Effector memory CD8-positive, alpha-beta T cell (primary cell): ENCODE measurements at regions not wholly inside any gene's neighbourhood (a gene's known extent, or its start where the extent isn't known, plus 50 kb on each side); places are given as distances from the start of the nearest gene placed in this dataset.
"Not testable (repeated sequence)": the region's sequence is repeated elsewhere in the genome, so short reads cannot be mapped to it uniquely, and the experiment has no call there.

Experiments used
- ATAC-seq: fragments of 150-1000 bp; cut with Tn5 transposase; replicated peaks from 2 replicates; pipeline ENCODE4 v1.10.0; 2021; ENCODE audit warnings: mild to moderate bottlenecking, moderate library complexity
- DNase-seq, 3 experiments: peaks; one replicate each; pipeline ENCODE4 v3.0.0; 2021
- H3K27ac Mint-ChIP-seq, 2 donors: one replicate each; pipeline ENCODE4 v1.8.0; 2022; ENCODE audit warnings: mild to moderate bottlenecking in 2 of 2, mixed read lengths in 2 of 2, moderate library complexity in 2 of 2
- H3K27me3 Mint-ChIP-seq, 2 donors: one replicate each; pipeline ENCODE4 v1.8.0; 2022; ENCODE audit warnings: mixed read lengths in 2 of 2
- H3K36me3 Mint-ChIP-seq: one replicate; pipeline ENCODE4 v1.8.0; 2022; ENCODE audit warnings: mild to moderate bottlenecking, moderate library complexity, mixed read lengths; ENCODE audit not compliant: insufficient read depth
- H3K4me1 Mint-ChIP-seq, 2 donors: one replicate each; pipeline ENCODE4 v1.8.0; 2022; ENCODE audit warnings: low read depth in 2 of 2, mixed read lengths in 2 of 2
- H3K4me3 Mint-ChIP-seq, 2 donors: one replicate each; pipeline ENCODE4 v1.8.0; 2022; ENCODE audit warnings: mild to moderate bottlenecking in 2 of 2, mixed read lengths in 2 of 2, moderate library complexity in 2 of 2
- H3K9me3 Mint-ChIP-seq, 2 donors: one replicate each; pipeline ENCODE4 v1.8.0; 2022; ENCODE audit warnings: mixed read lengths in 2 of 2

DNA sequence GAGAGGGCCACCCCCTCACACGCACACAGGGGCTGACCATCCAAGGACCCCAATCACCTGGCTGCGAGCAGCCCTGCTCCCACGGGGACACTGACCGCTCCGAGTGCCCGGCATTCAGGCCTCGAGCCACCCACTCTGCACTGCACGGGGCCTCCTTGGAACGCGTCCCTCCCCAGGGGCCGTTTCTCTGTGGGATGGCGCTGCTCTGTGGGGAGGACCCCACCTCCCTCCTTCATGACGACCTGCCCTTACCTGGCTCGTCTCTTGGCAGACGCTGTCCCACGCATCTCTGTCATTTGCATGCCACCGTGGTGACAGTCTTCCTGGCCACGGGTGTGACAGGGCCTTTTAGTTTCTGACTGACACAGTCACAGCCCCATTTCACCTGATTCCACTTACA lies 334.5 kb downstream of the PREX1 start:
- not testable (repeated sequence) for H3K4me1 Mint-ChIP-seq
- peaks cover 9 to 54% of the 10 kb centered on the region in 2 donors for H3K27me3 Mint-ChIP-seq

GRCh38 chr20:48492715-48493070 lies 335.1 kb downstream of the PREX1 start:
- DNase-seq (no peak), ATAC-seq (no peak)
- H3K27me3 Mint-ChIP-seq: peaks cover 8 to 55% of the 10 kb centered on the region in 2 donors
- H3K36me3 Mint-ChIP-seq: peaks cover 3% of the 10 kb centered on the region
- no peaks in the 10 kb centered on the region for H3K9me3 Mint-ChIP-seq
- H3K4me1 Mint-ChIP-seq: no peaks in the 10 kb centered on the region
- H3K4me3 Mint-ChIP-seq: no peak overlapping the region
- no peak overlapping the region for H3K27ac Mint-ChIP-seq

More for the DNA sequence above, 334.5 kb downstream of the PREX1 start:
- H3K4me3 Mint-ChIP-seq, H3K36me3 Mint-ChIP-seq, H3K27ac Mint-ChIP-seq, DNase-seq, ATAC-seq, H3K9me3 Mint-ChIP-seq: not testable (repeated sequence)

DNA sequence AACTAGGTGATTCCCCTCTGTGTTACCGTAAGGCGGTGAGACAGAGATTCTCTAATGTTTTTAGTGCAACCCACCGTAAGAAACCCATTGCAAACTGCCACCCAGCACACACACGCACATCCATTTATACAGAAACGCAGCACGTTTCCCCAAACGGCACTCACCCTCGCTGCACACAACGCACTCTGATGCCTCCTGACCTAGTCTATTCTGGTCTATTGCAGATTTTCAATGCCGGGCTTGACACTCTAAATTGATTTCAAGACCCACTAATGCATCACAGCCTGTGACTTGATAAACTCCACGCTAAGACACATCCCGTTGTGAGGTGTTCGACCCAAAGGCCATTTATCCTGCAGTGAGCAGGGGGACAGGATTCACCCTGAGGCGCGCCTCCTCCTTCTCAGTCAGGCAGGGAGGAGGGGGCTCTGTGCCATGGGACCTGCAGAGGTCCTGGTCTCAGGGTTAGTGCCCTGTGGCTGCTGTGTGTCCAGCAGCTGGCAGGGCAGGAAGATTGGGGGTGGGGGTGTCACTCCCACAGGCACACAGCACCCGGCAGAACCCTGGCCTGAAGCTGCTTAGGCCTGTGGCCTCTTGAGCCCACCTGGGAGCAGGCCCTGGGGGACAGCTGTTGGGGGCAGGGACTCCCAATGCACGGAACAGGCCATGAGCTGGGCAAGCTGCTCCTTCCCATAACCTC lies 335.6 kb downstream of the PREX1 start:
- no peak for DNase-seq
- H3K36me3 Mint-ChIP-seq: peaks cover 3% of the 10 kb centered on the region
- no peak for ATAC-seq
- peaks cover 8 to 60% of the 10 kb centered on the region in 2 donors for H3K27me3 Mint-ChIP-seq
- no peak overlapping the region for H3K4me3 Mint-ChIP-seq
- H3K27ac Mint-ChIP-seq: no peak overlapping the region
- no peaks in the 10 kb centered on the region for H3K4me1 Mint-ChIP-seq
- H3K9me3 Mint-ChIP-seq: no peaks in the 10 kb centered on the region

GRCh38 chr20:48490961-48491831 lies 336.6 kb downstream of the PREX1 start:
- H3K27me3 Mint-ChIP-seq: peaks cover 18 to 70% of the 10 kb centered on the region in 2 donors
- H3K4me3 Mint-ChIP-seq: no peak overlapping the region
- H3K27ac Mint-ChIP-seq: no peak overlapping the region
- no peaks in the 10 kb centered on the region for H3K9me3 Mint-ChIP-seq
- no peak for ATAC-seq
- H3K36me3 Mint-ChIP-seq: peaks cover 3% of the 10 kb centered on the region
- no peaks in the 10 kb centered on the region for H3K4me1 Mint-ChIP-seq
- no peak for DNase-seq

- H3K4me3 Mint-ChIP-seq, H3K4me1 Mint-ChIP-seq, H3K36me3 Mint-ChIP-seq, DNase-seq, H3K27ac Mint-ChIP-seq, ATAC-seq, H3K9me3 Mint-ChIP-seq: not testable (repeated sequence)
- H3K27me3 Mint-ChIP-seq: peaks cover 24 to 78% of the 10 kb centered on the region in 2 donors
Observed at GRCh38 chr20:48490341-48490740, 337.5 kb downstream of the PREX1 start.

DNA sequence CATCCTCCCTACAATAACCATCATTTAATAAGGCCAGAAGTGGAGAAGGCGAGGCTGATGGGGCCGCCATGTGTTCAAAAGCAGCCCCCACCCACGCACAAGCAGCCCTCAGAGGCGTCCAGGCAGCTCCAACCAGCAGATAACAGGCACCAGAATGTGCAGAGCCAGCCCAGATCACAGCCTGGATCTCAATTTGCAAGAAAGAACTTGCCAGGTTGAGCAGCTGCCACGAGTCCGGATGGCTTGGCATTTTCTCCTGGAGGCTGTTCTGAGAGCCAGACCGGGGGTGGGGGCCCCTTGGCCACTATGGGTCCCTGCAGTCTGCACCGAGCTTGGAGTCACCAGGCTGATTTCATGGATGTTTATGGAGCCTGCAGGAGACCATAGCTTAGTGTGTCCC lies 338.1 kb downstream of the PREX1 start:
- no peak overlapping the region for H3K4me3 Mint-ChIP-seq
- H3K9me3 Mint-ChIP-seq: no peaks in the 10 kb centered on the region
- H3K27ac Mint-ChIP-seq: no peak overlapping the region
- no peaks in the 10 kb centered on the region for H3K4me1 Mint-ChIP-seq
- H3K36me3 Mint-ChIP-seq: peaks cover 3% of the 10 kb centered on the region
- ATAC-seq (no peak), DNase-seq (no peak)
- H3K27me3 Mint-ChIP-seq: peaks cover 30 to 85% of the 10 kb centered on the region in 2 donors

- Mint-ChIP-seq H3K4me1 (no peaks in the 10 kb centered on the region), H3K4me3 (no peak overlapping the region), H3K27me3 (peaks cover 31 to 89% of the 10 kb centered on the region in 2 donors), H3K9me3 (no peaks in the 10 kb centered on the region), H3K27ac (no peak overlapping the region), H3K36me3 (peaks cover 3% of the 10 kb centered on the region)
- ATAC-seq (no peak), DNase-seq (no peak)
Observed at GRCh38 chr20:48489046-48489463, 338.7 kb downstream of the PREX1 start.

- not testable (repeated sequence) for H3K9me3 Mint-ChIP-seq, H3K36me3 Mint-ChIP-seq, H3K4me3 Mint-ChIP-seq, H3K27ac Mint-ChIP-seq, H3K4me1 Mint-ChIP-seq, DNase-seq, ATAC-seq
- peaks cover 31 to 89% of the 10 kb centered on the region in 2 donors for H3K27me3 Mint-ChIP-seq
Observed at GRCh38 chr20:48488334-48489034, 339.3 kb downstream of the PREX1 start.

- Mint-ChIP-seq H3K9me3 (no peaks in the 10 kb centered on the region), H3K27ac (no peak overlapping the region), H3K4me1 (no peaks in the 10 kb centered on the region), H3K36me3 (peaks cover 3% of the 10 kb centered on the region), H3K4me3 (no peak overlapping the region), H3K27me3 (peaks cover 46 to 86% of the 10 kb centered on the region in 2 donors)
- DNase-seq: no peak
- no peak for ATAC-seq
Observed at GRCh38 chr20:48486065-48486464, 341.7 kb downstream of the PREX1 start.

- H3K9me3 Mint-ChIP-seq, H3K36me3 Mint-ChIP-seq, DNase-seq, H3K27ac Mint-ChIP-seq, ATAC-seq, H3K4me3 Mint-ChIP-seq, H3K4me1 Mint-ChIP-seq: not testable (repeated sequence)
- peaks cover 55 to 86% of the 10 kb centered on the region in 2 donors for H3K27me3 Mint-ChIP-seq
Observed at GRCh38 chr20:48485153-48485552, 342.6 kb downstream of the PREX1 start.

- Mint-ChIP-seq H3K27ac (no peak overlapping the region), H3K4me3 (no peak overlapping the region), H3K9me3 (no peaks in the 10 kb centered on the region), H3K36me3 (no peaks in the 10 kb centered on the region), H3K27me3 (peaks cover 62 to 85% of the 10 kb centered on the region in 2 donors), H3K4me1 (no peaks in the 10 kb centered on the region)
- ATAC-seq (no peak), DNase-seq (no peak)
Observed at GRCh38 chr20:48483334-48484066, 344.3 kb downstream of the PREX1 start.

- ATAC-seq: no peak
Observed at GRCh38 chr20:48482790-48483189, 345.0 kb downstream of the PREX1 start.

DNA sequence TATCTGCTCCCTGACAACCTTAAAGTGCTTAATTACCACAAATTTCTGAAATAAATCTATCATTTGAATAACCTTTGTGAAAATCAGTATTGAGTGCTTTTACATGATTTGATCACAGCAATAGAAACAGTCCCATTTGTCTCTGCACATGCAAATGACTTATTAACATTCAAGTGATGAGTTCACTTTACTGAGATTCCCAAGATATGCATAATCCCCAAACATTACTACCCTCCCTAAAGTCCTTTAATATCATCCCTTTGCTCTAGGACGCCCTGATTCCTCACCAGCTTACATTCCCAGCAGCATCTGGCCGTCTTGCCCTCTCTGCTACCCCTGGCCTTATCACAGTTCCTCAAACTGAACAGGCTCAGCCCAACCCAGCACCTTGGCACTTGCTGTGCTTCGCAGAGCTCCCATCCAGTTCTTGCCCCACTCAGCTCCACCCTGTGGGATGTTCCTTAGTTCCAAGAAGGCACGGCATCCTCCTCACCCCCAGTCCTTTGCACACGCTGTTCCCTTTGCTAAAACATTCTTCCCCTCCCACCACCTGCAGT lies 347.5 kb downstream of the PREX1 start:
- ATAC-seq (no peak), DNase-seq (no peak)
- Mint-ChIP-seq H3K4me1 (no peaks in the 10 kb centered on the region), H3K27me3 (peaks cover 50 to 53% of the 10 kb centered on the region in 2 donors), H3K9me3 (peaks cover 0 to 3% of the 10 kb centered on the region in 2 donors), H3K4me3 (no peak overlapping the region), H3K36me3 (no peaks in the 10 kb centered on the region), H3K27ac (no peak overlapping the region)

More at GRCh38 chr20:48482790-48483189, 345.0 kb downstream of the PREX1 start:
- no peaks in the 10 kb centered on the region for H3K36me3 Mint-ChIP-seq
- H3K9me3 Mint-ChIP-seq: no peaks in the 10 kb centered on the region
- H3K27ac Mint-ChIP-seq: no peak overlapping the region
- no peak overlapping the region for H3K4me3 Mint-ChIP-seq
- DNase-seq: no peak
- peaks cover 58 to 78% of the 10 kb centered on the region in 2 donors for H3K27me3 Mint-ChIP-seq
- no peaks in the 10 kb centered on the region for H3K4me1 Mint-ChIP-seq
